NCI-H2227 treated with DMSO at 0.1 percent for 48 hours (cell line): ENCODE measurements at regions not wholly inside any gene's neighbourhood (a gene's known extent, or its start where the extent isn't known, plus 50 kb on each side); places are given as distances from the start of the nearest gene placed in this dataset.

Experiments used
- DNase-seq: peaks from one replicate; lab custom pipeline; 2025; lab: John Stamatoyannopoulos, UW

DNA sequence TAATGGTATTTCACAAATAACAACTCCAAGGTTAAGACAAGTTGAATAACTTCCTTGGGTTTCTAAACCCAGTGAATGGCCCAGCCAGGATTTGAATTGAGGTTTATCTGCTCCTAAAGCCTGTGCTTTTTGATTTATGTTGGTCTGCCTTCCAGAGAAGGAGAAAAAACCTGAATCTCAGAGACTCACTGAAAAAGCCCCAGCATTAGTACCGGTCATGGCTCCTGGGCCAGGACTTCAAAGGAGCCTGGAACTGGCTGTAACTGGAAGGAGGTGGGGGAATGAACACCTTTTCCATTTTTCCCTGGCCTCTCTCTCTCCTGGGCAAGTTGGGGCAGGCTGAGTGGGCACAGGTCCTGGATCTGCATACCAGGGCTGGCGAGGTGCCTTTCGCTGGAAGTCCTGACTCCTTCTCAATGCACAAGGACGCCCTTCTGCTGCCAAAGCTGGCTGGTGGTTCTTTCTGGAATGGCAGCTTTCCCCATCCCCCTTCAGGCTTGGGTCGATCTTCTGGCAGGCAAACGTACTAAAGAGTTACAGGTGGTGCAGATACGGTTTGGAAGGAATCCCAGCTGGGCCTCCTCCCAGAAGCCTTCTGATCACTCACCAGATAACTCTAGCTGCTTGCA lies 268.2 kb downstream of the PTEN start:
- no peak for DNase-seq

DNA sequence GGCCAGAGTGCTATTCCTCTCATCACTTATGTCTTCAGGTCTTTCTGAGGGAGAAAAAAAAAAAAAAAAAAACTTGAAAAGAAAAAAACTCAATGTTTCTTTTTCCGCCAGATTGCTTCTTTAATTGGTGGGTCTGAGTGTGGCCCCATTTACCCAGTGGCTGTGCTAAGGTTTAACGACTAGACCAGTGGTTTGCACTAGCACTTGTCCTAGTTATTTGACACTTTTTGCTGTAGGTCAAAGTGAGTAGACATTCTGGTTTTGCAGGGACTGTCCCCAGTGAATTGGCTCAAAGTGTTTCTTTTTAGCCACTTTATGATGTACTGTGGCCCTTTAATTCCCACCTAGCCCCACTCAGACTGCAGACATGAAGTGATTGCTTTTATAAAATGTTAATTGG lies 273.3 kb downstream of the PTEN start:
- no peak for DNase-seq

DNA sequence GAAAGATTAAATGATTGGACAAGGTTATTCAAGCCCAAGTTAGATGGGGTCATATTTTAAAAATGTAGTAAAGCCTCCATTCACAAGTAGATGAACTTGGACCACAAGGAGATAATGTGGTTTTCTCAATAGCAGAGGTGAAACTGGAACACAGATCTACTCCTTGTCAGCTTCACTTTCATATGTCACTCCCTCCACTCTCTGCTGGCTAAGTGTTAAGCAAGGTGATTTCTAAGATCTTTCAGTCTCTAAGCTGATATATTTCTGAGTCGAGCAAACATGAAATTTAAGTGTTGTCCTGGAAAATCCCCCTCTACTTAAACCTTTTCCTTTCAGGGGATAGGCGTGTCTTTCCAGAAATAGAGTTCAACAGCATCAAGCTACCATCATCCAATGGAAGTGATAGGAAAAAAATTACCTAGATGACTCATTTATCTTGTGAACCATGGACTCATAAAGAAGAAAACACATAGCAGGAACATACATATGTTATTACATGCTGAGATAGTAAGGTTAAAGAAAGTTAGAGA lies 275.0 kb downstream of the PTEN start:
- DNase-seq, result no peak

DNA sequence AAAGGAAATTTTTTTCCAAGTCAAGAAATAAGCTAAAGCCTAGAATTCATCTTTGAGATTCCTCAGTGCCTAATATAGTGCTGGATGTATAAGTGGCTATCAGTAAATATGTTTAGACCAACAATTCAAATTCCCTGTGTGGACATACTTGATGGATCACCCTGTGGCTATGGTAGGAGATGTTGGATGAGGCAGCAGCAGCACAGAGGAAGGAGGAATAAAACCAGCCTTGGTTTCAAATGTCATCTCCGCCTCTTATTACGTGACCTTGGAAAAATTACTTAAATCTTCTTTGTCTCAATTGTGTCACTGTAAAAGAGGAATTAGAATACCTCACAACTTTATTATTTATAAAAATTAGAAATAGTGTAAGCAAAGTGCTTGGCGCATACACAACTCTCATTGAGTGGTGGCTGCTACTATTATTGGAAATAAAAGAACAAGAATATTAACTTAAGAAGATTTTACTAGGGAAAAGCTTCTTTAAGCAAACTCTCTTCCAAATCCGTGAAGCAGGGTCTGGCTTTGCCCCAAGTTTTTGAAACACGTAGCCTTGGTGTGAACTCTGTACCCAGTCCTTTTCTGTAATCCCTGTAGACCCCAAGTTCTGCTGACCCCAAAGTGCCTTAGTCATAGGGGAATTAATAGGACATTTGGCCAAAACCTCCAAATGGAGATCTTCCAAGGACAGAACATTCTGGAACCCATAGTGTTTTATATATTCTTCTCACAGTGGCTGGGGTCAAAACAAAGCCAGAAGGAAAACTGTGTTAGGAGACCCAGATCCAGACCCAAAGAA lies 283.8 kb downstream of the PTEN start:
- no peak for DNase-seq

DNA sequence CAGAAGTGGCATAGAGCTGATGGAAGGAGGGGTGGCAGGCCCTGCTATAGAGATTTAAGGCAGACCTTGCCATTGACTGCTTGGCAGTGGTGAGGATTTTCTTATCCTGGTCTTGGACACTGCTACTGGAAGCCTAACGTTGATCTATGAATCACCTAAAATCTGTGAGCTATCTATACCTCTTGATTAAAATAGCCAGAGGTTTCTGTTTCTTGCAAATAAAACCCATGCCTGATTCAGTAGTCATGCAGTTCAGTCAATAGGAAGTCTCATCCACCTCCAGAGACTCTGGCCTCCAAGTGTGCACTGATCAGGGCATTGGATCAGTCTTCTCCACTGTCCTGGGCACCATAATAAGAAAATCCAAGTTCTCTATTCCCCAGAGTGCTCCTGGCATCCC lies 286.5 kb downstream of the PTEN start:
- DNase-seq, result no peak

DNA sequence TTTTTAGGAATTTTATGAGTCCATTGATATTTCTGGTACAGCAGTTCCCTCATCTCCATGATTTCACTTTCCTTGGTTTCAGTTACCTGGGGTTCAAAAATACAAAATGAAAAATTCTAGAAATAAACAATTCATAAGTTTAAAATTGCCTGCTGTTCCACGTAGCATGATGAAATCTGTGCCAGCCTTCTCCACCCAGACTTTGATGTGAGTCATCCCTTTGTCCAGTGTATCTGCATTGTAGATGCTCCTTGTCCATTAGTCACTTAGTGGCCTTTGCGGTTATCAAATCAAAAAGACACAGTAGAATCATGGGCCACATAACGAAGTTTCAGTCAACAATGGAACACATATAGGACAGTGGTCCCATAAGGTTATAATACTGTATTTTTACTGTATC lies 286.9 kb downstream of the PTEN start:
- DNase-seq, result no peak

DNA sequence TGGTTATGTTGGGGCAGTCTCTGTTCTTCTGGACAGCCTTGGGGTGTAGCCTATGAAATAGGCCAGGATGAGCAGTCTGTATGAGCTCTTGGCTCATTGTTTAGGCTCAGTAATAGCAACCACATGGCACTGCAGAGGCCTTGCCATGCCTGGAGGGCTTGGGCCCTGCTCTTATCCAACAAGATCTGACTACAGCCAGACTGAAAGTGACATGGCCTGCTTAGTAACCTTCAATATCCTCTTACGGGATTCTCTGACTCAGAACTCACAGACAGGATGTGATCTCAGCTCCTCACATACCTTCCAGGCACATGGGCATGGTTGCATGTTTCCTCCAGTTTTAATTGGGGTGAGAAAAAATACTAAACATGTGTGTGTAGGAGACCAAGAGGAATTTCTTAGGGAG lies 289.3 kb downstream of the PTEN start:
- DNase-seq, result no peak

DNA sequence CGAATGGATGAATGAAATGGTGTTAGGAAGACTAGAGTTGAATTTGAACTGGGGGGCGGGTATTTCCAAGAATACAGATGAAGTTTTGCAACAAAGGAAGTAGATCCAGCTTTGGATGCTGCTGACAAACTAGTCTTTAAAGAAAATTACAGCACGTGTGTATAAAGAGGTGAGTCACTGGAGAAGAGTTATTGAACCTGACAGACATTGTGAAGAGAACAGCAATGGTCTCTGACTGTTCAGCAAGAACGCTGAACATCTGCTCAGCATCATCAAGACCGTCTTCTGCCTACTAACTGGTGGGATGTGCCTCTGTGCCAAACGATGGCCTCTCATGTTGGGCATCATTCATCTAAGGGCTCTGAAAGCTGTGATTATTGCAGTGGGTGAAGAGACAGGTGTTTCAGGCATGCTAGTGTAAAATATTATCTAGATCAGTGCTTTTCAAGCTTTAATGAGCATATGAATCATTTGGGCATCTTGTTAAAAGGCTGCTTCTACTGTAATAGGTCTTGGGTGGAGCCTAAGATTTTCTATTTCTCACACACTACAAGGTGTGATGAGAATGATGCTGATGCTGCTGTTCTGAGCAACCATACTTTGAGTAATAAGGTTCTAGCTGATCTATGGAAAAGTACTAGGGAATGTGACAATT lies 291.3 kb downstream of the PTEN start:
- no peak for DNase-seq

DNA sequence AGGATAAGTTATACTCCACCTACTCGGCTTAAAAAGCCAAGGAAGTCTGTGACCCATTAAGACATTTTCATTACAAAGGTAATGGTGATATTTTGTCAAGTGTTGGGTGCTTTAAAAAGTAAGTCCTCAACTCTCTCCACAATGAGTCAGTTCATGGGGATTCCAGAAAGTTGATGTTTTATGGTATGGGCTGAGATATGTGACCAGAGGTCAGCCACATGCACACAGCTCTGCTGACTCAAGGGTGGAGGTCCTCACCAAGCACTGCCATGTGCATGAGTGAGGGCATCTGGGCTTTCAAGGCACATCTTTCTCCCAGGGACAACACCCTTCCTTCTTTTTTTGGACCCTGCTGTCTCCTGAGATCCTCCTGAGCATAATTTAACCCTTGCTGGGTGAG lies 292.9 kb downstream of the PTEN start:
- no peak for DNase-seq

DNA sequence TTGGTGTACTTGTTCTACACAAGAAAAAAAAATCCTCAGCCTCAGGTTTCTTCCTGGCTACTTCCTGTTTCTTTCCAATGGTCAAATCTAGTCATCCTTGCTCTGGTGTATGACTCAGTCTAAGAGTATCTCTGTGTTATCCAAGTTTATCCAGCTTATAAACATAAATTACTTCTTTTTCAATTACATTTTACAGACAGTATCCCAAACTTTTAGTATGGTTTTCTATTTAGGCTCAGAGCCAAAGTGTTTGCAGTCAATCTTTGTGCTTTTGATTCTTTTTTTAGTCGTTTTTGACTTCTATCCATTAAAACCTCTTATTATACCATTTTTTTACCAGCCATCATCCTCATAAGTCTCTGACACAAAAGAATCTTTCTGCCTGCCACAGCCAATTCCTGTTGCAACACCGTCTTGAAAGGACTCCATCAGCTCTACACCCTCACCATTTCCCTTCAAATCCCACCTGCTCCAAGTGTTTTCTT lies 294.6 kb downstream of the PTEN start:
- no peak for DNase-seq

DNA sequence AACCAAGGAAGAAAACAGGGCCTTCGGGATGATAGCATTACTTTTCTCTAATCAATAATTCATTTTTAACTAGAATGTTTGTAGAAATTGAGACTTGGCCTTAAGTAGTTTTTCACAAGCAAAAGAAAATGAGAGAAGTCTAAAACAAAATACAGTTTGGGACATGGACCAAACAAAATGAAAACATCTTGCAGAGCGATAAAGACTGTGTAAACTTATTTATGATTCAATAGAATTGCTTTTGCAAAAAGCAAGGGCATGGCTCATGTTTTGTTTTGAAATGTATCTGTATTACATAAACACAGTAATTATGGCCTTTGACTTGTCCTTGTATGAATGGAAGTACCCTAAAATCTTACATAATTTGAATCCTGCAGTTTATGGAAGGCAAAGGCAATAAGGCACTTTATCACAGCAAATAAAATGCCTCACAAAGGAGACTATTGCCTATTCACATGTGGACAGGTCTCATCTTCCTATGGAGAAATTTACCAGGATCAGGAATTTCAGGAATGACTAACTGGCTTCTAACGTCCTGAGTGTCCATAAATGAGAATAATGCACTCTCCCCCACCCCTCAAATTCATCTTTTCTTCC lies 295.2 kb downstream of the PTEN start:
- no peak for DNase-seq

DNA sequence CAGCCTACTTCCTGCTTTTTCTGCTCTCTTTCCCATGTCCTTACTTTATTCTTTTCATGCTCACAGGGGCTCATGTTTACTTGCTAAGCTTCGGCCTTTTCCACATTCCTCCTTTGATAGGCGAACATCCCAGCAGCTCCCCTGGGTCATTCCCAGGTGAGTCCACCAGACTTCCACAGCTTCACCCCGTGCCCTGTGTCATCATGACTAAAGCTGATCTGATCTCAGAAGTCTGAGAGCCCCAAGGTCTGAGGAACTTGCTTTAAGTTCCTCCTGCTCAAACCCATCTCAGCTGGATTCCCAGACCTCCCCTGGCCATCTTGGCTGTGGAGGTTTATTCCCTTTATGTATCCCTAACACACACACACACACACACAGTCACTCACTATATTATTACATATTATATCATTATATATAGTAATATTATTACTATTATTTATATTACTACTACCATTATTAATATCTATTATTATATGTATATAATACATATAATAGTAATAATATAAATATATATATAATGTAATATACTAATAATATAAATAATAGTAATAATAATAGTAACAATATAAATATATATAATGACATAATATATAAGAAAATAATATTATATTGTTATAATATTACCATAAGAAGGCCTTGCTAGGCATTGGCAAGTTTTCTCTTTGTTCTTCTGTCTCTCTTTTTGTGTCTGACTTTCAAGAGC lies 295.9 kb downstream of the PTEN start:
- no peak for DNase-seq

DNA sequence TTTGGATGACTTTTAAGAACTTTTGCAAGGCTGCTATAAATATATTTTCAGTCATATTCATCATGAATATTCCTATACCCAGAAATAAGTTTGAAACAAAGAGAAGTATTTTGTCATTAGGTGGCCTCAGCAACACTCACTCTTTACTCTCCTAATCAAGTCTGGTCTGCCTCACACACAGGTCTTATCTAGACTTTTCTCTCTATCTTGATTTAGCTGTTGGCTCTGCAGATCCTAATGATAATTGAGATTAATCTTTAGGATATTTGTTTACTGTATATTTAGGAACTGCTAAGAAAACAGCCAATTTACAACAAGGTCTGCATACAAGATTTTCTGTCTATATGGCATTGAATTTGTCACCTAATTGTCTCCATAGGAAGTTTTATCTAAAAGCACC lies 297.6 kb downstream of the PTEN start:
- no peak for DNase-seq

DNA sequence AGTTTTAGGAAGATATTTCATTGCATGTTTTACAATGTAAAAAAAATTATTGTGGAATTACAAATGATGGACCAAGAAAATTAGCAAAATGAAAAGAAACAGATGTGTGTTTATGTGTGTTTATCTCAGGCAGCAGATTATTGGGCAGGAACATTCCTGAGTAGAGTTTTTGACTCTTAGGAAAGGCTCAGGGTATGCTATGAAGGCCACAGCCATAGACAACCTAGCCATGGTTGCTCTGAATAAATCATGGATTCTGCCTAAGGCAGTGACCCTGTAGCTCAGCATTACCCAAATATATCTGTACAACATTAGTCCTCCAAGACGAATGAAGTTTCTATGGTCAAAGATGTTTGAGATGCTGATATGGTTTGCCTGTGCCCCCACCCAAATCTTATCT lies 298.3 kb downstream of the PTEN start:
- no peak for DNase-seq

DNA sequence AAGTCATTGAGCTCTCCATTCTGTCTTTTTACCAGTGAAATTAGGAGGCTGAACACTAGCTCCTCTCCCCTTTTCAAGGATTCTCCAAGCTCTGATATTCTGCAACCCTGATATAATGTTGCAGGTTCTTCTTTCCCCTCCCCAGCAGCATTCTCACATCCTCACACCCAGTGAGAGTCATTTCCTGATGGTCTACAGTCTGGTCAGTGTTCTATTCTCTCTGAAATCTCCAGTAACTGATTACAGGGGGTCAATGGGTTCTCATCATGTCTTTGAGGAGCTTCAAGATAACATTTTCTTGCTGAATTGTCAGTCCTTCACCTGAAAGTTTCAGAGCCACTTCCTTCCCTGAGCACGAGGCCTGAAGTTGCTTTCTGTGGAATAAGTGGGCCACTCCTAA lies 299.4 kb downstream of the PTEN start:
- no peak for DNase-seq

DNA sequence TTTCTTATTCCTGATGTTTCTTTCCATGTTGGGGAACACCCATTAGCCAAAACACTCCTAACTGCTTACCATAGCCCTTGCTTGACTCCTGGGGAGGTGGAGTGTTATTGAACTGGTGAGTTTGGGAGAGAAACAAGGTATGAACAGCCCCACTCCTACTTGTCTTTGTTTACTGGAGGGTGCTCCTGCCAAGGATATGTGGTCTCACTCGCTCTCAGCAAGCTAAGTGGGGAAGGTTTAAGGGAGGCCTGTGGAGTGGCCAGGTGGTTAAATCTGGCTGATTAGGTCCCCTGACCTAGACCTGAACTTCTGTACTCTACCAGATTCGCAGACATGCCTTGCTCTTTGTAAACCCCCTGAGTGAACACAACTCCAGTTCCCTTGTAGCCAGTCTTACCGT lies 300.1 kb downstream of the PTEN start:
- no peak for DNase-seq

DNA sequence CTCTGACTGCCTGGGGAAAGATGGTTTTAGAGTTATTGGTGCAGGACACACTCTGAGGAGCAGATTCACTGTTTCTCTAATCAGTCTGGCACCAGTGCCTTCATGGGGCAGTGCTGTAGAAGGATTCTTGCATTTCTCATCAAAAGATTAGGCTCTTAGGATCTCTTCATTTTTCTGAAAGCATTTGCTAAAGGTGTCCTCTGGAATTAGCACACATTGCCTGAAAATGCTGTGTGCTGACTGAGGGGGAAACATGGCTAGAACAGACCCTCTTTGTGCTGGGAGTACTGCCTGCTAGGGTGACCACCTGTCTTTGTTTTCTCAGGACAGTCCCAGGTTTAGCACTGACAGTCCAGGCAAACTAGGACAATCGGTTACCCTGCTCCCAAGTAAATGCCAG lies 301.0 kb downstream of the PTEN start:
- DNase-seq, result no peak

DNA sequence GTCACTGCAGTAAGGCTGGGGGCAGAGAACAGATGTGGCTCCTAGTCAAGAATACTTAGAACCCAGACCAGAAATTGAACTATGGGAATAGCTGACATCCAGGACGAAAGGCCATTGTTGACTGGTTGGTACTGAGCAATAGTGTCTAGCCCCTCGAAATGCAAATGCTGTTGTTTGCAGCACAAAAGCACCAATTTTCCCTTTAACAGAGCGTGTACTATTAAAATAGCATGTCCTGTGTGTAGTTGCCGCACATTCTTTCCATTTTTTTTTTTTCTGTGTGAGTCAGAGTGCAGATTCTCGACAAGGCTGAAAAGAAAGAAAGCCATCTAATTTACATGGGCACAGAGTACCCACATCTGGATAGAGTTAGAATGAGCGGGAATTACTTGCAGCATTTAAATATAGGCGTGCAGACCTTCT lies 302.4 kb downstream of the PTEN start:
- DNase-seq, result no peak

DNA sequence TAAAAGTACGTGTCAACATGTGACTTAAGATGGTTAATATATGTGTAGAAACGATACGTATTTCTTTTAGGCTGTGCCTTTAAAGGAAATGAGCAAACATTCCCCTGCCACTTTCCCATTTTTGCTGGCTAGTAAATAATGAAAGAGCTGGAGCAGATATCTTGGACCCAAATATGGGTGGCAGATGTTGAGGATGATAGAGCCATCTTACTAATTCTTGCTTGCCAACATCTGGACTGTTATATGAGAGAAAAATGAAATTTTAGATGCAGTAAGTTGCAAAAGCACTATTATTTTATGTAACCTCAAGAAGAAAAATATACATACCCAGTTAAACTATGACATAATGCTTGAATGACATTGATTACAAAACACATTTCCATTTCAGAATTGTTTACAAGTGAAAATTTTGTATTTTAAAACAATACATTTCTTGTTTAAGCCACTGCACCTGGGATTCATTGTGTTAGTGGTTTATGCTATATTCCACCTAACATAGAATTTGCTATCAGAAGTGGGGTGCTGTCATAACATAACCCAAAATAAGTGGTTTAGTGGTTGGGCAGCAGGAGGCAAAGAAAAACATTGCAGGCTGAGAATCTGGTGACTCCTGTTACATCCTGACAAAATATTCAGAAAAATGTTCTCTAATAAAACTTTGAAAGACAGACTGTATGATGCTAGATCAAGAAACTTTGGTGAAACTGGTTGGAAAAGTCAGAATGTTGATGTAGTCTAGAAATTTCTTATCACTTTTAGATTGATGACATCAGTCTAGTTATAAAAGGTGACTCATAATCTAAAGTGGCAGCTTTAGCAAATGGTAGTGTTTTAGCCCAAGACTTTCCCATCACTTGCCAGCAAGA lies 305.0 kb downstream of the PTEN start:
- DNase-seq, result no peak

DNA sequence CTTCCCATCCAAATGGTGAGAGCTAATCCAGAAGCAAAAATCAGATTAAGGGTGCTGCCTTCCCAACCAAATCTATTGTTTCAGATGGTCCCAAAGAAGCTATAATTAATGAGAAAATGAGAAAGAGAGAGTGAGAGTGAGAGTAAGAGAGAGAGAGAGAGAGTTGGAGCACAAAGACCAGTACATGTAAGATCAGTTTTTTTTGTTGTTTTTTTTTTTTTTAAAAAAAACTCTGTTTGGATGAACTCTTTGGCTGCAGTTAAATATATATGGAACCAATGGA lies 305.6 kb downstream of the PTEN start:
- no peak for DNase-seq

DNA sequence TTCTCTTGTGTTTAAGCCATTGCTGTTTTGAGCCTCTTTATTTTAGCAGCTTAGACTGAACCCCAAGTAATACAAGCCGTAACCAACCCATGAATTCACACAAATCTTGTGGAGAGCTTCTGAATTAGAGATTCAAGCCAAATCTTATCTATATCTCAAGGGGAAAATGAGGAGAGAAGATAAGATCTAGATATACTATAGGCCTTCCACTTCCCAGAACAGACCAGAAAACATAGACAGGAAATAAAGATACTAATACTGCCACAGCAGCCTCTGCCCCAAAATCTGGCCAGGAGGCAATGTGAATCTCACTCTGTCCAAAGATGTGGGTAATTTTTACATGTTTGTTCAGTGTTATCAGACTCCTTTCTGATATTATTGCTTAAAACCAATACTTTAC lies 307.2 kb downstream of the PTEN start:
- no peak for DNase-seq
